ENCODE measurements at regions not wholly inside any gene's neighbourhood (a gene's known extent, or its start where the extent isn't known, plus 50 kb on each side); places are given as distances from the start of the nearest gene placed in this dataset.
"Not testable (repeated sequence)": the region's sequence is repeated elsewhere in the genome, so short reads cannot be mapped to it uniquely, and the experiment has no call there.

- TF ChIP-seq, protein P1, sequence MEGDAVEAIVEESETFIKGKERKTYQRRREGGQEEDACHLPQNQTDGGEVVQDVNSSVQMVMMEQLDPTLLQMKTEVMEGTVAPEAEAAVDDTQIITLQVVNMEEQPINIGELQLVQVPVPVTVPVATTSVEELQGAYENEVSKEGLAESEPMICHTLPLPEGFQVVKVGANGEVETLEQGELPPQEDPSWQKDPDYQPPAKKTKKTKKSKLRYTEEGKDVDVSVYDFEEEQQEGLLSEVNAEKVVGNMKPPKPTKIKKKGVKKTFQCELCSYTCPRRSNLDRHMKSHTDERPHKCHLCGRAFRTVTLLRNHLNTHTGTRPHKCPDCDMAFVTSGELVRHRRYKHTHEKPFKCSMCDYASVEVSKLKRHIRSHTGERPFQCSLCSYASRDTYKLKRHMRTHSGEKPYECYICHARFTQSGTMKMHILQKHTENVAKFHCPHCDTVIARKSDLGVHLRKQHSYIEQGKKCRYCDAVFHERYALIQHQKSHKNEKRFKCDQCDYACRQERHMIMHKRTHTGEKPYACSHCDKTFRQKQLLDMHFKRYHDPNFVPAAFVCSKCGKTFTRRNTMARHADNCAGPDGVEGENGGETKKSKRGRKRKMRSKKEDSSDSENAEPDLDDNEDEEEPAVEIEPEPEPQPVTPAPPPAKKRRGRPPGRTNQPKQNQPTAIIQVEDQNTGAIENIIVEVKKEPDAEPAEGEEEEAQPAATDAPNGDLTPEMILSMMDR (IDR thresholded peaks at IDR 0.05; ENCODE audit: low read depth, low read length): no peak
- H3K4me3 ChIP-seq (ENCODE audit: low read depth, low read length): no peak overlapping the region
Measured at GRCh38 chr6:134621858-134622257, 303.9 kb upstream of the SGK1 start.

DNA sequence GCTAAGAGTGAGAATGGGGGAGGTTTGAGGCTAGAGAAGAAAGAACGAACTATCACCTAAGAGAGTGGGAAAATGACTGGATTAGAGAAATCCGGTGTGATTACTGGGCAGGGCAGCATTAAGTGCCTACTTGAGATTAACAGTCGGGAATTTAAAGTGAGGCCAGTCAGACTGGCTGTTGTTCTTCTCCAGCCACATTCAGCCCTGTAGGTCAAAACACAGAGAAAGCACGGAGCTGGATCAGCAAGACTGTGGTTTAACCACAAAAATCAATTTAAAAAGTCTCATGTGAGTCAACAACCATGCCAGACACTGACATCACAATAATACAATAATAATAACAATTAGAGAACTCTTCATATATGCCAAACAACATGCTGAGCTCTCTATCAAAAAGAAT lies 301.9 kb upstream of the SGK1 start:
- TF ChIP-seq, protein P1 (IDR thresholded peaks at IDR 0.05; ENCODE audit: low read depth, low read length): no peak
- H3K4me3 ChIP-seq (ENCODE audit: low read depth, low read length): no peak overlapping the region

- TF ChIP-seq, protein P1 (IDR thresholded peaks at IDR 0.05; ENCODE audit: low read depth, low read length): no peak
- H3K4me3 ChIP-seq (ENCODE audit: low read depth, low read length): no peak overlapping the region
Measured at GRCh38 chr6:134619077-134619476, 301.2 kb upstream of the SGK1 start.

DNA sequence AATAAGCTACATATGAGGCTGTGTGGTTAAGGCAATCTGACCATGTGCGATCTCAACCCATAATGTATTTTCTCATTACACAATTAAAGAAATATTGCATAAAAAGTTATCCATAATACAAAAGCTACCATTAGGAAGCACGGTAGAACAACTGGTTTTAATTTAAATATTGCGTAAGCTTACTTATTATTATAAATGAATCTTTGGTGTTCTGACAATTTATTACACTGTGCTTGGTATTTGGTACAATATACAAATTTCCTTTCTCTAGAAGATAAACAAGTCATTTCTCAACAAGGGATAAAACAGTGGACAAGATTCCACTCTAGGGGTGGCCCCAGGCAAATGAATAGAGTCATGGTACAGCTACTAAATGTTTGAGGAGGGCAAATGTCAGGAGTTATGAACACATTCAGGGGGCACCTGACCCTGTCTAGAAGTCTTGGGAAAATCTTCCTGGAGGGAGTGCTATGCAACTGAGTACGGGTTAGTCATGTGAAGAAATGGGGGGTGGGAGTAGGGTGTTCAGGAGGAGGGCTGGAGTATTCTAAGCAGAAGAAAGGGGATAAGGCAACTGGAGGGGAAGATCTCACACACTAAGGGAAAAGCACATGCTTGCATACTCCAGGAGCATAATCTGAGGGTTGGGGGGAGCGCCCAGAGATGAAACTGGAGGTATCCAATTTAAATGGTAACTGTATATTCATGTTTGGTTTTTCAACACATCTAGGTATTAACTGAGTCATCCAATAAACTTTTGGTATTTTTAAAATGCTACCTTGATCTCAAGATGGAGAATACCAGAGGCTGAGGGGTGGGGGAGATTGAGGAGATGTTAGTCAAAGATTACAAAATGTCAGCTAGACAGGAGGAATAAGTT lies 296.9 kb upstream of the SGK1 start:
- no peak overlapping the region for H3K4me3 ChIP-seq (ENCODE audit: low read depth, low read length)
- TF ChIP-seq, protein P1 (IDR thresholded peaks at IDR 0.05; ENCODE audit: low read depth, low read length): no peak

- not testable (repeated sequence) for H3K4me3 ChIP-seq (ENCODE audit: low read depth, low read length)
Measured at GRCh38 chr6:134612128-134612527, 294.2 kb upstream of the SGK1 start.

GRCh38 chr6:134610411-134610810 lies 292.5 kb upstream of the SGK1 start:
- H3K4me3 ChIP-seq (ENCODE audit: low read depth, low read length): no peak overlapping the region
- TF ChIP-seq, protein P1 (IDR thresholded peaks at IDR 0.05; ENCODE audit: low read depth, low read length): no peak

GRCh38 chr6:134609716-134610261 lies 291.9 kb upstream of the SGK1 start:
- no peak overlapping the region for H3K4me3 ChIP-seq (ENCODE audit: low read depth, low read length)
- TF ChIP-seq, protein P1 (IDR thresholded peaks at IDR 0.05; ENCODE audit: low read depth, low read length): no peak
